HG03565 (cell line): ENCODE measurements at regions not wholly inside any gene's neighbourhood (a gene's known extent, or its start where the extent isn't known, plus 50 kb on each side); places are given as distances from the start of the nearest gene placed in this dataset.
"Not testable (repeated sequence)": the region's sequence is repeated elsewhere in the genome, so short reads cannot be mapped to it uniquely, and the experiment has no call there.

Experiments
- ATAC-seq: cut with Tn5 transposase; IDR thresholded peaks from one replicate; pipeline ENCODE4 v1.9.1; 2021; ENCODE audit warnings: mild to moderate bottlenecking, moderate library complexity; ENCODE audit not compliant: unreplicated experiment

DNA sequence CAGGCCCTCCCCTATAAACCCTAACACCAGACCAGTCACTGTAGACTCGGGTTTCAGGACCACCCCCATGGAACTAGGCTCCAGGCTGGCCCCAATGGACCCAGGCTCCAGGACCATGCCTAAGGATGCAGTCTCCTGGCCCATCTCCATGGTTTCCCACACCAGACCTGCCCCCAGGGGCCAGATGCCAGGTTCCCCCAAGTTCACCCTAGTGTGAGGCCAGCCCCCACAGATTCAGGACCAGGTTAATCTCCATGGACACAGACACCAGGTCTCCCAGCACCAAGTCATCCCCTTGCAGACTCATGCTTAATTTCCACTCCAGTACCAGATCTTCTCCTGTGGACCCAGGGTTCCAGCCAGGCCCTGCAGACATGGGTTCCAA is 103.8 kb upstream of the LANCL2 start:
- no peak for ATAC-seq

DNA sequence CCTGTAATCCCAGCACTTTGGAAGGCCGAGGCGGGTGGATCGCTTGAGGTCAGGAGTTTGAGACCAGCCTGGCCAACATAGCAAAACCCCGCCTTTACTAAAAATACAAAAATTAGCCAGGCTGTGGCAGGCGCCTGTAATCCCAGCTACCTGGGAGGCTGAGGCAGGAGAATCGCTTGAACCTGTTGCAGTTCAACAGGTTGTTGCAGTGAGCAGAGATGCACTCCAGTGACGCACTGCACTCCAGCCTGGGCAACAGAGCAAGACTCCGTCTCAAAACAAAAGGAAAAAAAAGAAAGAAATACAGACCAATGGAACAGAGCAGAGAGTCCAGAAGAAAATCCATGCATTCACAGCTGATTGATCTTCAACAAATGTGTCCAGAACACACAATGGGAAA is 99.8 kb upstream of the LANCL2 start:
- ATAC-seq, result not testable (repeated sequence)

DNA sequence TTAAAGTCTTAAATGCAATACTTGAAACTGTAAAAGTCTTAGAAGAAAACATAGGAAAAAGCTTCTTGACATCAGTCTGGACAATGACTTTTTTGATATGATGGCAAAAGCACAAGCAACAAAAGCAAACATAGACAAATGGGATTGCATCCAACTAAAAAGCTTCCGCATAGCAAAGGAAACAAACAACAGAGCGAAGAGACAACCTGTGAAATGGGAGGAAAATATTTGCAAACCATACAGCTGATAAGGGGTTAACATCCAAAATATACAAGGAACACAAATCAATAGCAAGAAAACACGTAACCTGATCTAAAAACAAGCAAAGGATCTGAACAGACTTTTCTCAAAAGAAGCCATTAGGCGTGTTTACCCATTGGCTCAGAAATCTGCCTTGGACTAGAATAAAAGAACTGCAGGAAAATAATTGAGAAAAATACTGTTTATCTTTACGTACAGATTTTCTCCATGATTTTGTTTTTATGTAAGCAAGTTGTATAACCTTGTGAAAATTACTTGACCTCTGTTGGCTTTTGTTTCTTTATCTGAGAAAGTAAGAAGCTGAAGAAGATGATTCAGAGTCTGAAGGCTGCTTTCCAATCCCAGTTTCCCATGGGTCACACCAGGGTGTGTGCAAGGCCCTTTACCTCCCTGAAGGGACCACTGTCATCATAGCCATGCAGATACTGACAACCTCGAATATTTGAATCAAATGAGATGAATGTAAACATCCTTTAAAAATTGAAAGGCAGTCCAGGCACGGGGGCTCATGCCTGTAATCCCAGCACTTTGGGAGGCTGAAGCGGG is 99.1 kb upstream of the LANCL2 start:
- no peak for ATAC-seq

DNA sequence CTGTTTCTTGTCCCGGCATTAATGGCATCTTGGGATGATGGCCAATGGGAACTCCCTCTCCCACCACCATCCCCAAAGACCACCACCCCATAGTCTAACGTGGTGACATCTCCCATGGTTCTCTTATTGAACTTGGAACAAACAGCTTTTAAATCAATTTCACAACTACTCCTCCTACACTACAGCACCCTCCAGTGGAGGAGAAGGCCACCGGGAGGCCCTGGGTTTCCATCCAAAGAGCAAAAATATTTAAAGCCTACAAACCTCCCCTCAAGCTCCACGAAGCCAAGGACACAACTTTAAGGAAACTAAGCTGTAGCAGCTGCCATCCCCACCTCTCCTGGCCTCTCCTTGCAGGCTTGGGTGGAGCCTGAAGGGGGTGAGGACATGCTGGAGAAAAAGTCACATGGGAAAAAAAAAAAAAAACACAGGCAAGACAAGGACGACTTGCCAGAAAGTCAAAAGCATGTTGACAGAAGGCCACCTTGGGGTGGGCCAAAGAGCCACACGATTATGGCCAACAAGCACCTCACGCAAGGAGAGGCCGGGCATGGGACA is 94.0 kb upstream of the LANCL2 start:
- ATAC-seq, result no peak

DNA sequence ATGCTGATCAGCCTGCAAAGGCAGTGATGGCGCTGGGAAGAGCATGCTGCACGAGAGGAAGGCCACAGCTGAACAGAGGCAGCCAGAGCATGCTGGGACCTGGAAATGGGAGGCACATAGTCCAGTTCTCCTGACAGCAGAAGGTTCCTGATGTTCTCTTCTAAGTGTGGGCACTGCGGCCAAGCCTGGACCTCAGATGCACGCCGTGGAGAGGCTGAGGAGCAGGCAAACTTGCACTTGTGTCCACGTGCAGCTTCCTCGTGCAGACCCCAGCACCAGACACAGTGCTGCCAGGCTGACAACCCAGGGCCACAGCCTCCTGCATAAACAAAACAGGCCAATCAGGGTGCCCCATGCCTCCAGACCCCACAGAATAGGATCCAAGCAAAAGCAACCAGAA is 93.5 kb upstream of the LANCL2 start:
- ATAC-seq, result no peak

- ATAC-seq, result no peak
These were observed 92.8 kb upstream of the LANCL2 start for GRCh38 chr7:55272328-55272727.

GRCh38 chr7:55273186-55273980 is 91.8 kb upstream of the LANCL2 start:
- no peak for ATAC-seq

DNA sequence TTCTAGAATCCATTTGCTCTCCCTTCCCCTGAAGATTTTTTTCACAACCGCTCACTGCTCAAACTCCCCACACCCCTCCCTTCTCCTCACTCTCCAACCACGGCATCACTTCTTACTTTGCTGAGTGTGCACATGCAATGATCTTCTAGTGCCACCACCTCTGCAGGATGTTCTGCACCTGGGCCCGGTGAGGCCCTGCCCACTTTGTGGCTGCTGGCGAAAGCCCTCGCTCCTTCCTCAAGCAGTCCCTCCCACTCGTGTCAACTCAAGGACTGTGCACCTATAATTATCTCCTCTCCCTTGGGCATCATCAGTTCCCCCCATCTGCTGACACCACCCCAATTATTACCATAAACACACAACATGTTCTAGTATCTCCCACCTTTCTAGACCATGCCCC is 91.0 kb upstream of the LANCL2 start:
- ATAC-seq, result no peak

DNA sequence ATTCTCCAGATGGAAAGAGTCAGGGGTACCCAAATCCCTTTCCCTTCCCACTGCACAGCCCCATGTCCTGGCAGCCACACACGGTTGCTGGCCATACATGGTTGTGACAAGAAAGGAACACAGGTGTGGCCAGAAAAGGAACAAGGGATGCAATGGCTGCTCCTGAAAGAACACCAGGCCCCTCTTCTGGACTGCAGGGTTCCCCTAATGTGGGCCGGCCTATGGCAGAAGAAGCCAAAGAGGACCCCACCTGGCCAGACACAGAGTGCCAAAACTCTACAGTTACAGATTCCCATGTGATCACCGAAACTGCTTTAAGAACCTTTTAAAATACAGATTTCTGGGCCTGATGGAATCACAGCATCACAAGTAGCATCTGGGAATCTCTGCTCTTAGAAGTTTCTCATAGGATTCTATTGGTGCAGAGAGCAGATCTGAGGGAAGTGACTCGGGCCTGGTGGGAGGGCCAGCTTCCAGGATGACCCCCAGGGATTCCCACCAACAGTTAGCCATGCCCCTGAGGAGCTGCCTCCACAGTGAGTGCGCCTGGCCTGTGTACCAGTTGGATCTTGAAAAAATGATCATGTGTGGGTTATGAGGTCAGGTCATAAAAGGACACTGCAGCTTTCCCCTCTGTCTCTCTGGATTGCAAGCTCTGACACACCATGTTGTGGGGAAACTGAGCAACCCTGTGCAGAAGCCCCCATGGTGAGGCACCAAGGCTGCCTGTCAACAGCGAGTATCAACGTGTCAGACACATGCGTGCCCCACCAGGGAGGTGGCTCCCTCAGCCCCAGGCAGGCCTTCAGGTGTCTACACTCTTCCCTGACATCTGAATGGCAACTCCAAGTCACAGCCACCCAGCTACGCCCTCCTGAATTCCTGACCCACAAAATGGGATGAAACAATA is 89.6 kb upstream of the LANCL2 start:
- ATAC-seq, result no peak

- no peak for ATAC-seq
These were observed 88.4 kb upstream of the LANCL2 start for GRCh38 chr7:55276572-55277295.

GRCh38 chr7:55277916-55278315 is 87.2 kb upstream of the LANCL2 start:
- ATAC-seq, result no peak

DNA sequence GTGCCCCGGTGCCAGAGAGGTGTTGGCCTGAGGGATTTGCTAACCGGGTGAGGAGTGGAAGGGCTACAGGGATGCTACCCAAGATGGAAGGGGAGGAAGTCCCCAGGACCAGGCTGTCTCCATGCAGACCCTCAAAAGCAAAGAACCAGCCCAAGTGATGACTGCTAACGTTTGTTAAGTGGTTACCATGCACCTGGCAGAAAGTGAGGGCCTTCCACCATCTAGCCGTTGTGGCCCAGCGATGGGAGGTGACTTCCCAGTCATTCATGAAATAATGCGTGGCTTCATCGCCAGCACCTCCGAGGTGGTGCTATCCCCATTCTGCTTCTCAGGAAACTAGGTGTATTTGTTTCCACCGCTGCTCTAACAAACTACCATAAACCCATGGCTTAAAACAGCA is 86.8 kb upstream of the LANCL2 start:
- no peak for ATAC-seq

- no peak for ATAC-seq
These were observed 85.9 kb upstream of the LANCL2 start for GRCh38 chr7:55279080-55279845.

- ATAC-seq, result peak; percentile 86
These were observed 85.1 kb upstream of the LANCL2 start for GRCh38 chr7:55280031-55280454.

GRCh38 chr7:55285665-55286064 is 79.5 kb upstream of the LANCL2 start:
- no peak for ATAC-seq

- no peak for ATAC-seq
These were observed 78.5 kb upstream of the LANCL2 start for GRCh38 chr7:55286666-55287065.

- no peak for ATAC-seq
These were observed 76.9 kb upstream of the LANCL2 start for GRCh38 chr7:55288070-55288824.

DNA sequence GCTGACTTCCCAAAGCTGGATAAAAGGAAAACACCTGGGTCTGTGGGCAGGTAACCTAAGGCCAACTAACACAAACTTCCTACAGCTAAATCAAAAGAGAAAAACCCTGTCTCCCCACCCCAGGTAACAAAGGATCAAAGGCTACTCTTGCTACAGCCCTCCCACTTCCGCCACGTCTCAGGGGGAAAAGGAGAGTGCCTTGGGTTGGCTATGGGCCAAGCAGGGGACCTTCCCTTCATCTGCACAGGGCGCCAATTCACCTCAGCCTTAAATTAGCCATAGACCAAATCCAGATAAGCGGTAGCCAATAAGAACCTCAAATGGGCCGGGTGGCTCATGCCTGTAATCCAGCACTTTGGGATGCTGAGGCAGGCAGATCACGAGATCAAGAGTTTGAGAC is 69.1 kb upstream of the LANCL2 start:
- no peak for ATAC-seq
